ENCODE measurements at regions not wholly inside any gene's neighbourhood (a gene's known extent, or its start where the extent isn't known, plus 50 kb on each side); places are given as distances from the start of the nearest gene placed in this dataset.
"Not testable (repeated sequence)": the region's sequence is repeated elsewhere in the genome, so short reads cannot be mapped to it uniquely, and the experiment has no call there.

DNA sequence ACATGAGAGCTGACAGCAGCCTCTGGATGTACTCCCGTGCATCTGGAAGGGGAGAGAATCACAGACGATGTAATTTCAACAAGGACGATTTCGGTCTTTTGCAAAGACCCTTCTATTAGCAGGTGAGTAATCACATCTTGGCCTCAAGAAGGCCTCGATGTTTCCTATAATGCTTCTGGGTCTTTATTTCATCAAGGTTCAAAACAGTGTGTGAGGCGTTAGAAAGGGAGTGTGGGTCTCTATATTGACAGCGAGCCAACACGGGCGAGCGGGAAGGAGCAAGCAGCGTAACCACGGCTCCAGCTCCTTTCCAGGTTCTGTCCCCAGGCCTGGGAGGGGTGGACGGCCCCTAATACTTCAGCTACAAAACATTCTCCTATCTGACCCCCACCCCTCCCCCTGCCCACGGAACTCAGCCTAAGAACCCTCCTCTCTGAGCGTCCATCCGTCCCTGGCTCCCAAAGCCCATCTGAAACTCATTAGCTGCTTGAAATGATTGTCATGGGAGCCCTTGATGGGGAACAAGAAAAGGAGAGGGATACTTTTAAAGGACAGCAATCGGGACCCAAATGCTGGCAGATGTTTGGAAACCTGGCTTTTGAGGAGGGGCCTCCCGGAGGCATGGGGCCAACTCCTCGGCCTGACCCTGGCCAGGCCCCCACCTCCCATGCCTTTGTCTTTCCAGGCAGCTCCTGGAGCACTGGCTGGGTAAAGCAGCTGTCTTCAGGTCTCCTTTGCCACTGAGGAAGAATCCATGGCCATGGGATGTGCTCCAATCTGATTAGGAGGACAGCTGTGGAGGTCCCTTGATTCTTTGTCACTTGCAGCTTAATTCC lies 250.8 kb downstream of the FOXD2 start:
- no peak for DNase-seq

DNA sequence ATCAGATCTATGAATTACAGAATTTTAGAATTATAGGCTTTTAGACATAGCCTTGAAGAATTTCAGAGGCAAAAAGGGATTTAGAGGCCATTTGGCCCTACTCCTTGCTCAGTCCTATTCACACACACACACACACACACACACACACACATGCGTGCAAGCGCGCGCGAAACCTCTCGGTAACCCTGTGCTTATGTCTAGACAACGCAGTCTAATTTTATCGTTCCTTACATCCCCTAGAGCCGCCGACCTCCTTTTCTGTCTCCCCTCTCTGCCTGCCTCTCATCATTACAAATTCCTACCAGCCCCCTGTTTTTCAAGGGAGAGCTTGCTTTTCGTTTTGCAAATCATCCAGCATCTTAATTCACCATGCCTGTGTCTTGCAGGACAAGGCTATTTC lies 252.1 kb downstream of the FOXD2 start:
- no peak for DNase-seq

GRCh38 chr1:47690341-47691250 lies 252.8 kb downstream of the FOXD2 start:
- no peak for DNase-seq

GRCh38 chr1:47691293-47691692 lies 253.4 kb downstream of the FOXD2 start:
- not testable (repeated sequence) for DNase-seq

GRCh38 chr1:47692196-47692595 lies 254.4 kb downstream of the FOXD2 start:
- no peak for DNase-seq

DNA sequence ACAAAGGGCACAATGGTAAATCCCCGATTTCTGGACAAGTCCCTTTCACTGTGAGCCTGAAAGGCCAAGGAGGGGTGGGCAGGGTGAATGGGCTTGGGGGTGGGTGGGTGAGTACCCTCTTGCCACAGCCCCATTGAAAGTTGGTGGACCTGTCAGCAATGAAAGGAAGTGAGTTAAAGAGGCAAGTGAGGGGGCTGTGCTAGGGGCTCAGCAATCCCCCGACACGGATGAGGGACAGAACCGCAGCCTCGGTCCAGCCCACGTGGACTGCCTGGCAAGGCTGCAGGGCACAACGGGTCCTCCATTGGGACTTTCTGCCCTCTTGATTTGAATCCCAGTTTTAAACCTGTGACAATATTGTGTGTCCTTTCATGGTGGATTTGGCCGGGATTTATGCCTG lies 255.3 kb downstream of the FOXD2 start:
- no peak for DNase-seq

- DNase-seq, result no peak
These were observed 256.4 kb downstream of the FOXD2 start for GRCh38 chr1:47694011-47694890.

DNA sequence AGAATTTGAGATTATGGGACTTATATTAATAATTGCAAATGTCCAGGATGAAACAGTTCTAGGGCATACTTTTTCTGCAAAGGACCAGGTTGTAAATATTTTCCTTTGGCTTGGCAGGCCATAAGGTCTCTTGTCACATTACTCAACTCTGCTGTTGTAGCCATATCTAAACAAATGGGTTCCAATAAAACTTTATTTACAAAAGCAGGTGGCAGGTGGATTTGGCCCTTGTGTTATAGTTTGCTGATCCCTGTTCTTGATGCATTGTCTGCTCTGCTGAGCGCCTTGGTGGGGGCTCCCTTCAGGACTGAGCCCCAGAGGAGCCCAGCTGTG lies 258.5 kb downstream of the FOXD2 start:
- no peak for DNase-seq

- no peak for DNase-seq
These were observed 259.0 kb downstream of the FOXD2 start for GRCh38 chr1:47696737-47697441.

DNA sequence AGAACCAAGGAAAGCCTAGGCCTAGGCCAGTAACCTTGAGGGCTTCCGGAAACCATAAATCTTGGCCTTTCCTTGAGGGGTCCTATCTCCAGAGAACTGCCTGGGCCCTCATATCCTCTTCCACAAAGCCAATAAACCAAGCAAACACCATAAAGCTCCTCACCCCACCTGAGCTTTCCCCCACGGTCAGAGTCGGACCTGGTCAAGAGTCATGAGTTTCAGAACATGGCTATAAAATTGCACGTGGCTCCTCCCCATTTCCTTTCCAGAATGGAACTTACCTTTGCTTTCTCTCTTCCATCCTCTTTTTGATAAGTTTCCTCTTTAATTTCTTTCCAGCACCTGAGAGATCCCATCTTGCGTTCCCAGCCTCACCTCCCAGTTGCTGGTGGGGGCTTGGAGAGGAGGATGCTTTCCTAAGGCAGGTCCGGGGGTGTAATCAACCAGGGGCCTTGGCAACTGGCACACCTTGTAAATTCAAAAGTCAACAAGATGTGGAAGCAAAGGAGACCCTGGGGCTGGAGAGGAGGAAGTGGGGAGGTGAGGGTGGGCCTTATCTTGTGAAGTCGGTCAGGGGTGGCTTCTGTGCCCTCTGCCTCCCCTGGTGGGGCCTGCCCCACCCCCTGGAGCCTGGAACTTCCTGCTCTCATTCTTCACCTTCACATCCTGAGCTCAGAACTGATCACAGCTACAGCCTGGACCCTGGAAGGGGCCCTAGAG lies 259.9 kb downstream of the FOXD2 start:
- DNase-seq, result no peak

GRCh38 chr1:47699492-47700235 lies 261.8 kb downstream of the FOXD2 start:
- DNase-seq, result no peak

DNA sequence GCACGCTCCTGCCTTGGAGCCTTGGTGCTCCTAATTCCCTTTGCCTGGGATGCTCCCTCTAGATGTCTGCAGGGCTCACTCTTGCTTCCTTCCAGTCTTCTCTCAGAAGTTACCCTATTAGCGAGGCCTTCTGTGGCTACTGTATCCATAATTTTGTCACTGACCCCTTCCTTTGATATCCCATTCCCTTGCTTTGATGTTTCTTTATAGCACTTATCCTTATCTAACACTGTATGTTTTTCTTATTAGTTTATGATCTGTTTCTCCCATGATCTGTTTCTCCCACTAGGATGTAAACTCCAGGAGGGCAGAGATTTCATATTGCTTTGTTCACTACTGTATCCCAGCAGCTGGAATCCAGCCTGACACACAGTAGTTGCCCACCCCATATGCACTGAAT lies 263.4 kb downstream of the FOXD2 start:
- no peak for DNase-seq

DNA sequence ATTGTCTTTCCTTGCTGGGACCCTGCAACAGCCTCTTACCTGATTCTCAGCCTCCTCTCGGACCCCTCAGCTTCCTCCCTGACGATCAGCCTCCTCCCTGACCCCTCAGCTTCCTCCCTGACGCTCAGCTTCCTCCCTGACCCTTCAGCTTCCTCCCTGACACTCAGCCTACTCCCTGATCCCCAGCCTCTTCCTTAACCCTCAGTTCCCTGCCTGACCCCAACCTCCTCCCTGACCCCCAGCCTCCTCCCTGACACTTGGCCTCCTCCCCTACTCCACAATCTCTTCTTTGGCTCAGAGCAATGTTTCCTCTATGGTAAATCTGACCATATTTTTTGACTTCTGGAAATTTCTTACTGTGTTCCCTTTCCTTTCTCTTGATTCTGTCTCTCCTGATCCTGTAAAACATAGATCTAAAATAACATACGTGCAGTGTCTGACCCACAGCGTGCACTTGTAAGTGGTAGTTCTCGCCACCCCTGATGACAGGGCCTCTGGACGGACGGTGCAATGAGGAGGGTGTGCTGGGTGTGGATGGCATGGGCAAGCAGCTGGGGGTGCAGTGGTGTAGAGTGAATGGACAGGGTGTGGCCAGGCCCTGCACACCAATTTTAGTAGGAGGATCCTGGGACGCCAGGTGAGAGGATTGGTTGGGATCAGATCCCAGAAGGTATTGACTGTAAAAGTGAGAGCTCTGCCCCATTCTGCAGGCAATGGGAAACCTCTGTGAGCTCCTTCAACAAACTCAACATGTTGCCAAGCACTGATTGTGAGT lies 264.1 kb downstream of the FOXD2 start:
- no peak for DNase-seq

GRCh38 chr1:47703156-47703825 lies 265.4 kb downstream of the FOXD2 start:
- DNase-seq, result no peak

DNA sequence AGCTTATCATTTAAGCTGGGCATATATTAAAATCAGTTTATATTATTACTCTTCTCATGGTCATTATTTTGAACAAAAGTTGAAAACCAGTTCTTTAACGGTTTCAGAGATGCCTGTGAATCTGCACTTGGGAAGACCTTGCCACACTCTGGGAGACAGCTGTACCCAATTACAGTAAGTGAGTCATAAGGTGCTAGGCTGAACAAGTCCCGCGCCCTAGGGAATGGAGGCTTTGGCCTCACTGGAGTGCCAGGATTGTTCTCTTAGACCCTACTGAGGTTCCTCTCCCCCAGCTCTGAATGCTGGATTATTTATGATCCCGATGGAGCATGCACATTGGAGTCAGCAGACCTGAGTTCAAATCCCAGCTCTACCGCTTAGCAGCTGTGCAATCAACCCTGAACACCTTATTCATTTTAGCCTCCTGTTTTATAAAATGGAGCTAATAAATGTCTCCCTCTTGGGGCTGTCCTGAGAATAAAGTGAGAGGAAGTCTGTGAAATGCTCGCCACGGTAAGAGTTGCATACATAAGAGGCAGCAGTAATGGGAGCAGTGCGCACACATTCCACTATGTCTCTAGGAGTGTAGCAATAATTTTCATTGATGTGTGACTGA lies 266.2 kb downstream of the FOXD2 start:
- no peak for DNase-seq

DNA sequence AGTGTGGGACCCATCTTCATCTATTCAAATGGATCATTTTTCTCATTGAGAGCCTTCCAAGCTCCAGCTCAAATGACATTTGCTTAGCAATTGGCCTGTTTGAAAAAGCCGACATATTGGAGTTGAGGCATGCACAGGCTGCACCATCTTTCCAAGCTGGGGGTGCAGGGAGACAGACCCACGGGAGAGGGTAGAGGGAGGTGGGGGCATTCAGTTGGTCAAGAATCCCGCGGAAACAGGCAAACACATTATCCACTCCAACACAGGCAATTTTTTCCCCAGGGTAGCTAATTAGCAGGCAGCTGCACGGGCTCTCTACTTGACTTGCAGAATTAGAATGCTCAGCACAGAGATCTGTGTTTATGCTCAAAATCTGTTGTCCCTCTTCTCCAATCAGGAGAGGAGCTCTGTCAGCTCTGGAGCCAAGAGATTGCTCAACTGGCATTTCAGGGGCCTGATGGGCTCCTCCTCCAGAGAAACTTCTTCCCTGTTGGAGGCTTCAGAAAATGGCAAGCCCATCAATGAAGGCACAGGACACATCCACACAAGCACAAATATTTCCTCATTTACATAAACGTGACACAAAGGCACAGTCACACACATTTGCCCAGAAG lies 267.8 kb downstream of the FOXD2 start:
- DNase-seq, result no peak

GRCh38 chr1:47707503-47707902 lies 269.7 kb downstream of the FOXD2 start:
- no peak for DNase-seq

DNA sequence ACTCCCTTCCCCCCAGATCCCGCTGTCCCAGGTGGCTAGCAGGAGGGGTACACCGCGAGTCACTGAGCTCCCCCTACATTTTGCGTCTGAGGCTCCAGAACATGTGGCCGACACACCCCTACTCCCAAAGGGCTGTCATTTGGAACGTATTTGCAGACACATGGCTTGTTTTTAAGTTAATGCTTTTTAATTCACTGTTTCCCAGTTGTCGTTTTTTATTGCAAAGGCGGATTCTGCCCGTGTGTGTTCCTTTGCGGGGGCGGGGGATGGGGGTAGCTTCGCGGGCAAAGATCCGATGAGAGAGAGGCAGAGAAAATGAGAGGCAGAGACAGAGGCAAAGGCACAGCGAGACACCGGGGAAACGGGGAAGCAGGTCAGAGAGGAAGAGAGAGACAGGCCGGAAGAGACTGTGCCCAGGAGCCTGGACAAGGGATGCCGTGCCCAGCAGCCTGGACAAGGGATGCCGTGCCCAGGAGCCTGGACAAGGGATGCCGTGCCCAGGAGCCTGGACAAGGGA lies 270.2 kb downstream of the FOXD2 start:
- no peak for DNase-seq

DNA sequence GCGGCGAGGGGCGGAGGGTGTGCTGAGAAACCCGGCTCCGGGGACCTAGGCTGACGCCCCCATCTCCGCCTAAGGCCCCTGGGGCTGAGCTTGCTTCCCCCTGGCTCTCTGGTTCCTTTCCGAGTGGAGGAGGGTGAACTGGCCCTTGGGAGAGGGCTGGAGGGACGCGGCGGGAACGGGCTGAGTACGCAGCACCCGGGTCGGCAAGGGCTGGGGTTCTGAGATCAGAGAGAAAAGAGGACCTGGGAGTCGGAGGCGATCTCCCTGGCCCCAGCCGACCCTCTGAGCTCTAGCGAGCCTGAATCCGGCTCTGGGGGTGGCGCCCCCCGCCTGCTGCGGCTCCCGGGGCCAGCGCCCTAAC lies 270.8 kb downstream of the FOXD2 start:
- DNase-seq, result no peak
